AG20443 (cell line): ENCODE measurements at regions not wholly inside any gene's neighbourhood (a gene's known extent, or its start where the extent isn't known, plus 50 kb on each side); places are given as distances from the start of the nearest gene placed in this dataset.

Experiments used
- DNase-seq: peaks from one replicate; pipeline ENCODE4 v3.0.0; 2012; ENCODE audit warnings: low spot score, mixed read lengths

- DNase-seq: no peak
Measured at GRCh38 chr9:92185681-92186080, 70.5 kb upstream of the SPTLC1 start.

DNA sequence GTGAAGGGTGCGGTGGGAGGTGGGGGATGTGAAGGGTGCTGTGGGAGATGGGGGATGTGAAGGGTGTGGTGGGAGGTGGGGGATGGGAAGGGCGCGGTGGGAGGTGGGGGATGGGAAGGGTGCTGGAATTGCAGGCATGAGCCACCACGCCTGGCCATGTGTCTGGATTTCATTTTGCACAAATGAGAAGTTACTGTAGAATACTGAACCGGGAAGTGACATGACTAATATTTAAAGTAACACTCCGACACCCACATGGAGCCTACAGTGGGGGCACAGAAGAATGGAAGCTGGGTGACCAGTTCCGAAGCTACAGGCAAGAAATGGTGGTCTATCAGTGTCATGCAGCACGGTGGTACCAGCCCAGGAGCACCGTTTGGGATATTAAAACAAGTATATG lies 69.9 kb upstream of the SPTLC1 start:
- DNase-seq: no peak

DNA sequence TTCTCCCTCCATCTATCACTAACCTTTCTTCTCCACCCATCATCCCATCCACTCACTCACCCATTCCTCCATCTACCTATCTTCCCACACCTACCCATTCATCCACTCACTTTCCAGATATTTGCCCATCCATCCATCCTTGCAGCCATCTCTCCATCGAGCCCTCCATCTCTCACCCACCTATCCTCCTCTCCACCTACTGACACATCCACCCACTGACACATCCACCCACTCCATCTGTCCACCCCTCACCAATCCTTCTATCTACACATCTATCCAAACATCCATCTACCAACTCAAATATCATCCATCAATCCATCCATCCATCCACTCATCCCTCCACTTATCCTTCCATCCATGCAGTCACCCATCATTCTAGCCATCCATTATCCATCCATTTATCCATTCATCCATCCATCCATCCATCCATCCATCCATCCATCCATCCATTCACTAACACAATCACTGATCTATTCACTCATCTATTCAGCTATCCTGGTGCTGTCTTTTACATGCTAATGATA lies 68.9 kb upstream of the SPTLC1 start:
- no peak for DNase-seq

DNA sequence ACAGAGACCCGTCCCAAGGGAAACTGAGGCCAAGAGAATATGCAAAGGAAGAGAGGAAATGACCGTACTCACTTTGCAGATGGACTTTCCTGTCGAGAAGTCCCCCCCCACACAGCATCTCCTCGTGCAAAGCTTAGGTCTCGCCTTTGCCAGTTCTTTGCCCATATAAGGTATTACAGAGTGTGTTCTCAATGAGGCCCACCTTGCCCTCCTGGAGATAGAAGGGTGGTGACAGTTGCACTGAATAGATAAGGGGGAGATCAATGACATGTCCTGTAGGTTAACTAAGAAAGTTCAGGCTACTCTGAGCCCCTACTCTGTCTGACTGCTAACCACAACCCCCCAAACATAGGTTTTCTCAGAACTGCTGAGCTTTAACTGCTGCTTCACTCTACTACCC lies 68.2 kb upstream of the SPTLC1 start:
- DNase-seq: no peak

- no peak for DNase-seq
Measured at GRCh38 chr9:92181296-92181695, 66.1 kb upstream of the SPTLC1 start.

GRCh38 chr9:92180669-92181181 lies 65.5 kb upstream of the SPTLC1 start:
- DNase-seq: peak; percentile 96

DNA sequence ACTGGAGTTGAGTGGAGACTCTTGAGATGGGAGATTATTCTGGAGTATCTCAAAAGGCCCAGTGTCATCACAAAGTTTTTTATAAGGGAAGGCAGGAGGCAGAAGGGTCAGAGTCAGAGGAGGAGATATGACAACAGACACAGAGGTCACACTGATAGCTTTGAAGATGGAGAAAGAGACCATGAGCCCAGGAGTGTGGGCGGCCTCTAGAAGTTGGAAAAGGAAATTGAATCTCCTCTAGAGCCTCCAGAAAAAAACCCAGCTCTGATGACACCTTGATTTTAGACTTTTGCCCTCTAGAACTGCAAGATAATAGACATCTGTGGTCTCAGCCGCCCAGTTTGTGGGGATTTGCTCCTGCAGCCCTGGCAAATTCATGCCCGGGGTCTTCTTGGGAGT lies 64.8 kb upstream of the SPTLC1 start:
- no peak for DNase-seq

DNA sequence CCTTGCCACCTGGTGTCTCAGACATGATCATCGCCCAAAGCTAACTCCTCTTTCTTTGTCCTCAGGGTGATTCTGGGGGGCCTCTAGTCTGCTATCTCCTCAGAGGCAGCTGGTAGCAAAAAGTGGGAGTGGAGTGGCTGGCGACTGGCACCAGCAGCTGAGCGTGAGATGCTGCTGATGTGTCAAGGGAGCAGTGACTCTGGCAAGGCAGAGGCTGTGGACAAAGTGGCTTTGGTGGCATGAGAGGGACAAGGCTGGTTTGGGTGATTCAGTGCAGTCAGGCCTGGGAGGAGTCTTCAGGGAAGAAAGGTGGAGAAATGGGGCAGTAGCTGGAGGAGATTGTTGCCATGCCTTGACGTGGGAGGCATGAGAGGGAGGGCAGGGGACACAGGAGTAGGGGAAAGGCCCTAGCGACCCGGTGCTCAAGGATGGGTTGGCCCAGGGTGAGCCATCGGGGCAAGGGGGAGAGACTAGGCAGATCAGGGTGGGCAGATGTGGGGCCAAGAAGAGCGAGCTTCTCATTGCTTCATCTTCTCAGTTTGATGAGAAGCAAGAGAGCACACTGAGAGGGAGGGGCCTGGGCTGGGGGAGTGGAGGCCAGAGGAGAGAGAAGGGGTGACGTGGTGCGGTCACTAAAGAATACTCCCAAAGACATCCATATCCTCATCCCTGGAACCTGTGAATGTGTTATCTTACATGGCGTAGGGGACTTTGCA lies 64.2 kb upstream of the SPTLC1 start:
- no peak for DNase-seq

GRCh38 chr9:92177591-92177990 lies 62.4 kb upstream of the SPTLC1 start:
- no peak for DNase-seq

- no peak for DNase-seq
Measured at GRCh38 chr9:92176800-92177185, 61.6 kb upstream of the SPTLC1 start.

DNA sequence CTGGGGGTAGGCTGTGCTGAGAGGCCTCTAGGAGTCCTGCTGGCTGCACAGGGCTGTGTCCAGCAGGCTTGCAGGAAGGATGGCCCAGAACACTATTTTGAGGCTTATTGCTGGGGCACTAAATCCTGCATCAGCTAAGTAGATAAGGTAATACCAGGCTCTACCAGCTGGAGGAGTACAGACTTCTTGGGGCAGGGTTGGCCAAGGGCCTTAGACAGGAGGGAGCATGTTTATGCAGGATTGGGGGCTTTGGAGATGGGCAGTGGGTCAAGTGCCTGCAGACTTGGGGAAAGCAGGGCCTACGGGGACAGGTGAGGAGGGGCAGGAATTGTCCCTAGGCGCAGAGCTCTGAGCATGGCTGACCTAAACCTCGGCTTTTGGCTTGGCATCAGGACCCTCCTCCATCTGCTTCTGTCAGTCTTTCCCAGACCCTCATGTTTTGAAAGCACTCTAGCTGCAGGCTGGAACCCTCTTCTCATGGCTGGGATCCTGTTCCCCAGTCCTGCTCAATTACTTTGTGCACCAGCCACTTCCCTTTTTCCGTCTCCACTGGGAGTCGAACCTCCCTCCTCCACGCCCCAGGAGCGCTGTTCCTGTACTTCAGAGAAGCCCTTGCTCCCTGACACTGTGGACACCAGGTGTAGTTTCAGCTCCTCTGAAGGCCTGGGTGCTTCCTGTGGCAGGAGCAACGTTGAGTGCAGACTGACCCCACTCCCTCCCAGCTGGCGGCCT lies 61.0 kb upstream of the SPTLC1 start:
- DNase-seq: no peak

- DNase-seq: no peak
Measured at GRCh38 chr9:92175441-92175840, 60.2 kb upstream of the SPTLC1 start.

GRCh38 chr9:92173318-92173717 lies 58.1 kb upstream of the SPTLC1 start:
- DNase-seq: no peak

DNA sequence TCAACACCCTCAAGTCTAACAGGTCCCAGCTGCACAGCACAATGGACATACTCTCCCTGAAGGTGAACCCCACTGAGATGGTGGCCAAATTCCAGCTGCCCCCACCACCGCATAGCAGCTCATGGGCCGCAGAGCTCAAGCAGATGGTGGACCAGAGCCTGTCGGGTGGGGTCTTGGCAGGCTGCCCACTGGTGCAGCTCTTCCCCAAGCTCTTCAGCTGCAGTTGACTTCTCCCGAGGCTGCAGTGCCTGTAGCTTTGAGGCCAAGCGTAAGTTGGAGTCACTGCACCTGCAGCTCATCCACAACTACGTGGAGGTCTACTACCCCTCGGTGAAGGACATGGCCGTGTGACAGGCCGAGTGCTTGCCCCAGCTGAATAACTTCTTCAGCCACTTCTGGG lies 56.6 kb upstream of the SPTLC1 start:
- no peak for DNase-seq

- DNase-seq: no peak
Measured at GRCh38 chr9:92171281-92171680, 56.1 kb upstream of the SPTLC1 start.

DNA sequence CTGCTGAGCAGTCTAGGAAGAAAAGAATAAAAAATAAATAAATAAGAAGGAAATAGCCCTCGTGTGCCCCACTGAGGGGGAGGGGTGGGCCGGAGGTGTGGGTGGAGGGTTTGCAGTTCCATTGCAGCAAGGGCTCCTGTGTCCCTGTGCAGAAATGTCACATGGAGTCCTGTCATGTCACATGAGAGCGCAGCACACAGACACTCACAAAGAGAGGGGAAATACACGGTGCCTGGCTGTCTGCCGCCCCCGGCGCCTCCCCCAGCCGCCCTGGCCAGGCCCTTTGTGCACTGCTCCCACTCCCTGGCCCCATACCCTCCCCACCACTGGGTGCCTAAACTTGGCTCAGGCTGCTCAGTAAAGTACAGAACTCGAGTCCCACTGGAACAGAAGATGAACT lies 55.6 kb upstream of the SPTLC1 start:
- no peak for DNase-seq

DNA sequence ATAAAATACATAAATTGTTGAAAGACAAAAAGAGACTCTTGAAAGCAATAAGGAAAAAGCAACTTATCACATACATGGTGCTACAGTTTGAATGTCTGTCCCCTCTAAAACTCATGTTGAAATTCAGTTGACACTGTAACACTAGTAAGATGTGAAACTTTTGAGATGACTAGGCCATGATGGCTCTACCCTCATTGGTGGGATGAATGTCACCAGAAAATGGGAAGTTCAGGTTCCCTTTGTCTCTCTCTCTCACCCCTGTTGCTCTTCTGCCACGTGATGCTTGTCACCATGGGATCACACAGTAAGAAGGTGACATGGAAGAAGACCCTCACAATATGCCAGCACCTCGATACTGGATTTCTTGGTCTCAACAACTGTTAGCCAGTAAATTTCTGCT lies 50.3 kb upstream of the SPTLC1 start:
- no peak for DNase-seq
